Endodermal cell (in vitro differentiated cells): ENCODE measurements at regions not wholly inside any gene's neighbourhood (a gene's known extent, or its start where the extent isn't known, plus 50 kb on each side); places are given as distances from the start of the nearest gene placed in this dataset.

ENCODE experiments used
- DNase-seq: peaks from one replicate; pipeline ENCODE4 v3.0.0-alpha.2; 2017
- H3K27ac ChIP-seq: 2 replicates; pipeline ENCODE4 v1.5.1; 2013; ENCODE audit warnings: mild to moderate bottlenecking, low read depth, low read length, moderate library complexity
- H3K27me3 ChIP-seq: 2 replicates; pipeline ENCODE4 v1.6.1; 2013; ENCODE audit warnings: mild to moderate bottlenecking, low read length, moderate library complexity; ENCODE audit not compliant: insufficient read depth, control insufficient read depth, poor library complexity, severe bottlenecking
- H3K36me3 ChIP-seq: 2 replicates; pipeline ENCODE4 v1.7.0; 2013; ENCODE audit warnings: mild to moderate bottlenecking, low read length, moderate library complexity; ENCODE audit not compliant: control insufficient read depth, insufficient read depth
- H3K4me1 ChIP-seq: one replicate; pipeline ENCODE4 v1.7.0; 2013; ENCODE audit warnings: low read length; ENCODE audit not compliant: control insufficient read depth, insufficient read depth
- H3K4me3 ChIP-seq: 2 replicates; pipeline ENCODE4 v1.5.1; 2013; ENCODE audit warnings: mild to moderate bottlenecking, low read length, moderate library complexity
- H3K9ac ChIP-seq: 2 replicates; pipeline ENCODE4 v1.6.1; 2013; ENCODE audit warnings: mild to moderate bottlenecking, low read length, moderate library complexity; ENCODE audit not compliant: poor library complexity, severe bottlenecking; ENCODE audit errors: extremely low read depth
- H3K9me3 ChIP-seq: 2 replicates; pipeline ENCODE4 v1.6.1; 2013; ENCODE audit warnings: mild to moderate bottlenecking, low read length, moderate library complexity; ENCODE audit not compliant: control insufficient read depth
- H3K27ac Mint-ChIP-seq: 2 replicates; pipeline ENCODE4 v1.8.0; 2020; ENCODE audit warnings: mixed read lengths
- H3K27me3 Mint-ChIP-seq: 2 replicates; pipeline ENCODE4 v1.8.0; 2021; ENCODE audit warnings: mild to moderate bottlenecking, mixed read lengths; ENCODE audit not compliant: insufficient read depth
- H3K36me3 Mint-ChIP-seq: 2 replicates; pipeline ENCODE4 v1.8.0; 2020; ENCODE audit warnings: low read depth, mixed read lengths
- H3K4me1 Mint-ChIP-seq: 2 replicates; pipeline ENCODE4 v1.8.0; 2020; ENCODE audit warnings: mixed read lengths
- H3K4me3 Mint-ChIP-seq: 2 replicates; pipeline ENCODE4 v1.8.0; 2020; ENCODE audit warnings: mild to moderate bottlenecking, moderate library complexity, mixed read lengths
- H3K9me3 Mint-ChIP-seq: 2 replicates; pipeline ENCODE4 v1.8.0; 2020; ENCODE audit warnings: mild to moderate bottlenecking, mixed read lengths
- CTCF ChIP-seq: fragments of 200-600 bp; sonication (generic); conservative IDR thresholded peaks from 2 replicates; pipeline ENCODE4 v1.5.0; 2021; ENCODE audit warnings: antibody characterized with exemption, mild to moderate bottlenecking
- WGBS, 2 experiments: methylation state at CpG; one replicate each; pipeline versions ENCODE4 v1.1.5 to v1.1.7; 2013; ENCODE audit warnings: missing lambda C conversion rate in 2 of 2, mixed read lengths in 1 of 2; ENCODE audit not compliant: insufficient coverage in 1 of 2, insufficient read length in 1 of 2; 5-methylcytosine and 5-hydroxymethylcytosine counted together

GRCh38 chr2:153133716-153134115, 344.8 kb downstream of the RPRM start:
- H3K9me3 ChIP-seq = peaks cover 62% of the 10 kb centered on the region
- no peak for TF ChIP-seq CTCF
- Mint-ChIP-seq H3K36me3 (peaks cover 5% of the 10 kb centered on the region), H3K9me3 (peaks cover 40% of the 10 kb centered on the region), H3K27me3 (peaks cover 3% of the 10 kb centered on the region), H3K27ac (peak overlapping the region; percentile 26), H3K4me1 (peaks cover 11% of the 10 kb centered on the region), H3K4me3 (no peak overlapping the region)
- H3K27me3 ChIP-seq = no peaks in the 10 kb centered on the region
- H3K27ac ChIP-seq = peak overlapping the region; percentile 95
- no peaks in the 10 kb centered on the region for H3K36me3 ChIP-seq
- no peaks in the 10 kb centered on the region for H3K4me1 ChIP-seq
- DNase-seq = peak; percentile 58
- peak overlapping the region; percentile 51 for H3K4me3 ChIP-seq
- H3K9ac ChIP-seq = no peak overlapping the region
- 69 to 74% methylated on average over 2 to 4 of the region's 4 CpGs for WGBS, 2 experiments

GRCh38 chr2:153132418-153132817, 346.1 kb downstream of the RPRM start:
- peaks cover 11% of the 10 kb centered on the region for H3K4me1 Mint-ChIP-seq
- peak overlapping the region; percentile 95 for H3K27ac ChIP-seq
- no peak overlapping the region for H3K9ac ChIP-seq
- 76 to 92% methylated on average over 2 to 3 of the region's 3 CpGs for WGBS, 2 experiments
- no peaks in the 10 kb centered on the region for H3K27me3 ChIP-seq
- H3K27ac Mint-ChIP-seq = no peak overlapping the region
- no peaks in the 10 kb centered on the region for H3K36me3 ChIP-seq
- DNase-seq = no peak
- H3K9me3 Mint-ChIP-seq = peaks cover 47% of the 10 kb centered on the region
- peaks cover 3% of the 10 kb centered on the region for H3K27me3 Mint-ChIP-seq
- H3K4me3 ChIP-seq = peak overlapping the region; percentile 51
- H3K4me3 Mint-ChIP-seq = no peak overlapping the region
- no peak for TF ChIP-seq CTCF
- H3K9me3 ChIP-seq = peaks cover 72% of the 10 kb centered on the region
- no peaks in the 10 kb centered on the region for H3K4me1 ChIP-seq
- H3K36me3 Mint-ChIP-seq = peaks cover 5% of the 10 kb centered on the region

GRCh38 chr2:153115141-153115540, 363.4 kb downstream of the RPRM start:
- 90 to 100% methylated on average over 1 of the region's 1 CpG for WGBS, 2 experiments
- no peak for DNase-seq
- H3K4me1 ChIP-seq = no peaks in the 10 kb centered on the region

More at GRCh38 chr2:153115141-153115540, 363.4 kb downstream of the RPRM start:
- H3K9ac ChIP-seq = no peak overlapping the region
- no peak overlapping the region for H3K27ac ChIP-seq
- Mint-ChIP-seq H3K27ac (no peak overlapping the region), H3K36me3 (no peaks in the 10 kb centered on the region), H3K27me3 (no peaks in the 10 kb centered on the region), H3K9me3 (no peaks in the 10 kb centered on the region), H3K4me3 (no peak overlapping the region), H3K4me1 (no peaks in the 10 kb centered on the region)
- H3K27me3 ChIP-seq = no peaks in the 10 kb centered on the region
- H3K4me3 ChIP-seq = no peak overlapping the region
- H3K9me3 ChIP-seq = no peaks in the 10 kb centered on the region
- H3K36me3 ChIP-seq = no peaks in the 10 kb centered on the region
- TF ChIP-seq CTCF = no peak
